Tongue (tissue), 2 donors: ENCODE measurements at regions not wholly inside any gene's neighbourhood (a gene's known extent, or its start where the extent isn't known, plus 50 kb on each side); places are given as distances from the start of the nearest gene placed in this dataset. TPM values are rescaled to one million over a fixed set of nuclear protein-coding genes. Genes with fewer than 3 reads are reported as not detected.
"Not testable (repeated sequence)": the region's sequence is repeated elsewhere in the genome, so short reads cannot be mapped to it uniquely, and the experiment has no call there.

Experiments used
- DNase-seq: peaks from one replicate; pipeline ENCODE4 v3.0.0-alpha.2; 2015
- small RNA-seq: library from RNA; depleted of rRNA; stranded (forward); fragments of <200 nt; gene quantifications from one replicate; pipeline ENCODE3, GENCODE V24; 2014; ENCODE audit warnings: low replicate concordance

GRCh38 chrX:41982953-41983352, 59.6 kb upstream of the CASK start:
- no peak for DNase-seq

GRCh38 chrX:41981481-41982013, 58.2 kb upstream of the CASK start:
- DNase-seq: no peak

- not testable (repeated sequence) for DNase-seq
Measured at GRCh38 chrX:41974677-41975076, 51.3 kb upstream of the CASK start.

GRCh38 chrX:41973208-41973607, 49.9 kb upstream of the CASK start:
- DNase-seq: no peak

Small RNAs in the stretch of these regions (small RNA-seq; reads per million reads assigned to genes)
- gene RNU6-1124P (not detected), gene RNU6-630P (not detected), gene Z92545.1 (not detected)
